NOMO-1 treated with DMSO at 0.1 percent for 48 hours (cell line): ENCODE measurements at regions not wholly inside any gene's neighbourhood (a gene's known extent, or its start where the extent isn't known, plus 50 kb on each side); places are given as distances from the start of the nearest gene placed in this dataset.
"Not testable (repeated sequence)": the region's sequence is repeated elsewhere in the genome, so short reads cannot be mapped to it uniquely, and the experiment has no call there.

ENCODE experiments used
- DNase-seq: peaks from one replicate; lab custom pipeline; 2025; ENCODE audit not compliant: unreplicated experiment; lab: John Stamatoyannopoulos, UW

DNA sequence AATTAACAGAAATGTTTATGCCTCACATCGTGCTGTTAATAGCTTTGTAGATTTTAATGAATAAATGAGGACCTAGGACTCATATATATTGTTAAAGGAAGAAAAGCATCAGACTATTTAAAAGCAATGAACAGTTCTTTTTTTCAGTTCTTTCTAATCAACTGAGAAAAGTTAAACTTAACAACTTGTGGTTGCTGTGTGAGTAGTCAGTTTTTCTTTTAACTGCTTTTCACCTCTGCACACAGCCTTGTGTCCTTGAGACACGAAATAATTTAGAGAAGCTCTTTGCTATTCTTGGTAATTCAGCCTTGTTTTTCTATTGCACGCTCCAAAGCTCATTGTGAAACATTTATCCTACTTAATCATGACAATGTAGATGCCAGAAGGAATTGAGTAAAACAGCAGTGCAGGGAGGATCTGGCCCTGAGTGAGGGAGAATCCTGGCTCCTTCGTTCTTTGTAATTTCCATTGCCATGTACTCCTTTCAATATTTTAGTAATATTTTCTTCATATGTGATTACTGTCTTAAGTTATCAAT lies 499.0 kb downstream of the PYDC2 start:
- DNase-seq = no peak

DNA sequence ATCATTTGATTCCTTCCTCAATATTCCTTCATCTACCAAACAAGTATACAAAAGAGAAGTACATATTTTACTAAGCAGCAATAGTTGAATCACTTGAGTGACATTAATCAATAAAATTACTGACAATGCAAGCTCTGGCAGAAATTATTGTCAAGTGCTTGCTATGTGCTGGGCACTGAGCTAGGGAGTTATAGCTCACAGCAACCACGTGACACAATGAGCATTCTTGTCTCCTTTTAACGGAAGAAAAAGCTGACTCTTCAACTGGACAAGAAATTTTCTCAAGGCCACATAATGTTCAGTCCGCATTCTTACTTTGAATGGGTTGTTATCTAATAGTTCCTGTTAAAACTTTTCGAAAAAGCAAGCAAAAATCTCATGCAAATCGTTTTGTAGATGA lies 500.1 kb downstream of the PYDC2 start:
- no peak for DNase-seq

DNA sequence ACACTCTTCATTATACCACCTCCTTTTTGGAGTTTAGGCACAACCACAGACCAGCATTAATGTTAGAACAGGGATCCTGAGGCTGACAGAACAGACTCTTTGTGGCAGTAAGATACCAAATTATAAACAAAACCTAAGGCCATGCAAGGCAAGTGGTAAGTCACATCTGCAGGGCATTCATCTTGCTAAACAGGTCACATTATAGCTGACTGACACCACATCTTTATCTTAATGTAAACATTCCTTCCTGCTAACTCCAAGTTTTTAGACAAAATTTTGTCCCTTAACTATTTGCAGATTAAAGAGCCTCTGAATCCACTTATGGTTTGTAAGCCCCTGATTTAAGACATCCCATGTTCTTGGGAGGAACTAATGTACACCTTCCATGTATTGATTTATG lies 500.6 kb downstream of the PYDC2 start:
- DNase-seq = no peak

DNA sequence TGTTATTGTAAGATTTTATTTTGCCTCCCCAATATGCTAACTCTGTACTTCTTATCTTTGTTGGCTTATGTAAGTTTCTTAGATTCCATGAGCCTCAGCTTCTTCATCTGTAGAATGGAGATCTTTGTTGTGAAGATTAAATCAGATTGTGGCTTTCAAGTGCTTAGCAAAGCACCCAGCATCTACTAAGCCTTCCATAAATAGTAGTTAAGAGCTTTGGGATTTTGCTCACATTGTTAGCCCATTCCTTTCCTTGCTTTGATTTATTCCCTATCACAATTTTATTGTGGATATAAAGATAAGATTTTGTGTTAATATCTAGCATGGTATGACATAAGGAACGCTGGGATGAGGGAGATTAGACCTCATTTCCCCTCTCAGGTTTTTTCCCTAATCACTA lies 501.4 kb downstream of the PYDC2 start:
- no peak for DNase-seq

DNA sequence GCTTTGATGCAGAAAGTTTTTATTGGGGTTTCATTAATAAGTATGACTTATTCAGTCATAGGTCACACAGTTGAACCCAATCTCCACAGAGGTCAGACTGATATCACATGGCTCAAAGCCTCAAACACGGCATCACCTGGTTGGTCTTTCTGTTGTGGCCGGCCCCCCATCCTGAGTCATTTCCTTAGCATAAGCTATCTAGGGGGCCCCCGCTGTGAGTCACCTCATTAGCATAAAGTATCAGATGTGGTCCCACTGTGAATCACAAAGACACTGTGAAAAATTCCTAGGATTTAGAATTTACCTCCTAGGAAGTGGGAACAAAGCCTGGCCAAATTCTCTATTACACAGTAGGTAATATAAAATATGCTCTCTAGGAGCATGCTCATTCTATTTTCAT lies 502.2 kb downstream of the PYDC2 start:
- DNase-seq = no peak

DNA sequence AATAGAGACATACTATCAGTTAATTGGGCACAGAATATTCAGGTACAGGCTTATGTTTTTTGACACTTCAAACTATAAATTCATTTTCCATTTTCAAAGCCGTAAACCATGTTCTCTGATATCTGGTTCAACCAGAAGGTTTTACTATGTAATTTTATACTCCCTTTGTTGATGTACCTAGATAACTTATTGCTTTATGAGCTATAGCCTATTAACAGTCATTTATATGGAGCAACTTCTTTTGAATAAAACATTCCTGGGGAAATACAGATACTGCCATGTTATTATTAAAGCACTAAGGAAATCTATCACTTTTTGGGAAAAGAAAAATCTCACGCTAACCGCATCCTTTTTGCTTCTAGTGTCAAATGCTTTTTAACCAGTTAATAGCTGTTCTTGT lies 505.6 kb downstream of the PYDC2 start:
- no peak for DNase-seq

DNA sequence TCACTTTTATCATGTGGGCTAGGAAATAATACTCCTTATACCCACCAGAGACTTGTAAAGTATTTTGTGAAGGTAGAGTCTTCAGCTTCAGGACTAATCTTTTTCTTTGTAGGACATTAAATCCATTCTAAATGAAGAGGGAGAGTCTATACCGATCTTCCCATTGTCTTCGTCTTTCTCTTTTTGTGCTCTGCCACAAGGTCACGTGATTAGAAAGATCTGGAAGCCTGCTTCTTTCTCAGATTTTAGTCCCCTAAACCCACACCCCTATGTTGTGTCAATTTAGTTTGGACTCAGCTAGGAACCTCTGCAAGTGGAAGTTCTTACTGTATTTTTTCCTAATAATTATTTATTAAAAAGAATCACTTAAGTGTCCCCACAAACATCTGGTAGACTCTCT lies 507.3 kb downstream of the PYDC2 start:
- DNase-seq = no peak

DNA sequence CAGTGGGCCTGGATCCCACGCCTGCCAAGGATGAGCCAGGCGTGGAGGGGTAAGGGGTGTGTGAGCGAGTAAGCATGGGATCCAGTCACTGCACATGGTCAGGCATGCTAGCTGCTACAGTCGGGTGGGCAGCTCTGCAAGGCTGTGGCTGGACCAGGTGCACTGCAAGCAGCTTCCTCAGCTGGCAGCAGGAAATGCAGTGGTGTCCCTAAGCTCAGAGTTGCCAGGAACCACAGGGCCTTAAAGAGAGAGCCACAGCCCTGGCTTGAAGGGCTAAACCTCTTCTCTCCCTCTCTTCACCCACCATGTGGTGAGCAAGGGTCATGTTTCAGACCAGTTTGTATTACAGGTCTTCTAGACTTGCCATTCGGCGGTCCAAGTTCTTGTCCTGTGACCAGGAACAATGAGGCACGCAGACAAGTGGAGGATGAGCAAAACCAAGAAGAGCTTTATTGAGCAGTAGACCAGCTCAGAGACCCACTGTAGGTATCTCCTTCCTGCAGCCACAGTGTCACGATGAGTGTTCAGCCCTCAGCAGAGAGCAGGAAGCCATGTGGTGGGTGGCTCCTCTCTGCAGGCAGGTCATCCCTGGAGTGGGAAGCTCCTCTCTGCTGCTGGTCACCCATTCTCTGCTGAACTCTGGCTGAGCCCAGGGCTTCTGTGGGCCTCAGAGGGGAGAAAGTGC lies 511.9 kb downstream of the PYDC2 start:
- no peak for DNase-seq

DNA sequence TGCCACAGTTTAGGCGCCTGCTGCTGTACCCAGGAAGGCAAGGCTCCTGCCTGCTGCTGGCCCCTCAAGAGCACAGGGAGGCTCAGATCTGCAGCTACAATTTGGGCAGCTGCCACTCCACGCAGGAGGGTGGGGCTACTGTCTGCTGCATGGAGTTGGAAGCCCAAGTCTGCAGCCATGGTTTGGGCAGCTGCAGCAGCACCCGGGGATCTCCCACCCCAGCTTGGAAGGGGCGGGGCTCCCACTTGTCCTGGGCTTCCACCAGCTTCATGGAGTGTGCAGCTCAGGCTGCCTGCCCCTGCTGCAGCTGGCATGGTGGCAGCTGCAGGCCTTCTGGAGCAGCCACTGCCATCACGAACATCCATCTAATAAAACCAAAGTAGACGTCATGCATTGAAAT lies 512.9 kb downstream of the PYDC2 start:
- DNase-seq = no peak

DNA sequence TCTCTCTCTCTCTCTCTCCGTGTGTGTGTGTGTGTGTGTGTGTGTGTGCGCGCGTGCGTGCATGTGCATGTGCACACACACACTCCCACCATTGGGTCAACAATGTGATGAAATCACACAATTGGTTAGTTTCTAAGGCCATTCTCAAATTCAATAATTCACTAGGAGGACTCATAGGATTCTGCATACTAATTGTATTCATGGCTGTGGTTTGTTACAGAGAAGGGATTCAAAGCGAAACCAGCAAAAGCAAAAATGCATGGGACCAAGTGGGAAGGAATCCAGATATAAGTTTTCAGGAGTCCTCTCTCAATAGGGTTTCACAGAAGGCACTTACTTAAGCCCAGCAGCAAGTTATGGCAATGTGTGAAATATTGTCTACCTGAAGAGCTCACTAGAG lies 515.0 kb downstream of the PYDC2 start:
- DNase-seq = no peak

DNA sequence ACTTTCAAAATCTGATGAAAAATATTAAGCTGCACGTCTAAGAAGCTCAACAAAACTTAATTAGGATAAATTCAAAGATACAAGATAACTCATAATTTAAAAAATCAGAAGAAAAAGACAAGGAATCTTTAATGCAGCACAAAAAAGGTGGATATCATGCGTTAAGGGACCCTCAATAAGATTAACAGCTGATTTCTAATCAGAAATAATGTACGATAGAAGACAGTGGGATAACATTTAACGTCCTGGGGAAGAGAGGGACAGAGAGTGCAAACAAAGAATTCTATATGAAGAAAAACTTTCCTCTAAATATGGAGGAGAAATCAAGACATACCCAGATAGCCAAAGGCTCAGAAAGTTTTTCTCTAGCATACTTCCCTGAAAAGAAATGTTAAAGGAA lies 519.5 kb downstream of the PYDC2 start:
- DNase-seq = no peak

DNA sequence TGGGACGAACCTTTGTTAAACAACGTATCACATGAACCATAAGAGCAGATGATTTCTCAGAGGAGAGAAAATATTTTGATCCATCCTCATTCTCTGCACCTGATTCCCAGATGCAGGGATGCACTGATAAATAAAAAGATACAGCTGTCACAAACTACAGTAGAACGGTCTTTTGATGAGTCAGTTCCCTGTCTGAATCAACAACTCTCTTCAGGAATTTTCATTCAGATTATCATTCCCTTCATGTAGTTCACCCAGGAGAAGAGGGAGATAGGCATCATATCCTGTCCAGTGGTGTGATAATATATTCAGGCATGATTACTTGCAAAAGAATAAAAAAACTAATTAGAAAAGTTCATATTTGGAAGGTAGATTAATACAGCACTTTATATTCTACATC lies 521.5 kb downstream of the PYDC2 start:
- no peak for DNase-seq

DNA sequence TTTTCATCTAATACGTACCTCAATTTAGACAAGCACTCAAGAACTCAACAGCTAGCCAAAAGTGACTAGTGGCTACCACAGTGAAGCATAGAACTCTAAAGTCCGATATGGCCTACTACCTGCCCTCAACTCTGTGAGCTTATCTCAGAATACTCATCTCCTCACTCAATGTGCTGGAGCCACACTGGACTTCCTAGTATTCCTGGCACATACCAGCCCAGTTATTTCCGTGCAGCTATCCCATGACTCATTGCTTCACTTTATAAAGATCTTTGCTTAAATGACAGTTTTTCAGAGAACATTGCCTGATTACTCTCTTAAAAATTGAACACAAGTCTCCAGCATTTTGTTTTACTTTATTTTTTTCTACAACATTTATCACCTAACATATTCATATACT lies 524.7 kb downstream of the PYDC2 start:
- DNase-seq = no peak

DNA sequence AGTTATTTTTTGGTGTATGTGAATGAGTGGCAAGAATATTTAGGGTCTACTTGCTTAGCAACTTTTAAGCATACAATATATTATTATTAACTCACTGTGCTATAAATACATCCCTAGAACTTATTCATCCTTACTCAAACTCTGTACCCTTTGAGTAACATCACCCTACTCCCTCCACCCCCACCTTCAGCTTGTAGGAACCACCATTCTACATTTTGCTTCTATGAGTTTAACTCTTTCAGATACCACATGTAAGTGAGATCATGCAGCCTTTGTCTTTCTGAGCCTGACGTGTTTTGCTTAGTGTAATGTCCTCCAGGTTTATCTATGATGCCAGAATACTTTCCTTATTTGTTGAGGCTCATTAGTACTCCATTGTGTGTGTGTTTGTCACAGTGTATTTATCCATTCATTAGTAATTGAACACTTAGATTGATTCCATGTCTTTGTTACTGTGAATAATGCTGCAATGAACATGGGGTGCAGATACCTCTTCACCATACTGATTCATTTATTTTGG lies 526.9 kb downstream of the PYDC2 start:
- DNase-seq = no peak

DNA sequence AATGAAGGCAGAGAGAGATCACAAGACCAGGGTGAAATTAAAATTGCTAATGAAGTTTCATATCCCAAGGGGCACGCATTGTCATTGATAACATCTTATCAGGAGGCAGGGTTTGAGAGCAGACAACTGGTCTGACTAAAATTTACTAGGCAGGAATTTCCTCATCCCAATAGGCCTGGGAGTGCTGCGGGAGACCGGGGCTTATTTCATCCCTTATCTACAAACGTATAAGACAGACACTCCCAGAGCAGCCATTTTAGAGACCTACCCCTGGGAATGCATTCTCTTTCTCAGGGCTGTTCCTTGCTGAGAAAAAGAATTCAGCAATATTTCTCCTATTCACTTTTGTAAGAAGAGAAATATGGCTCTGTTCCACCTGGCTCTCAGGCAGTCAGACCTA lies 533.0 kb downstream of the PYDC2 start:
- DNase-seq = not testable (repeated sequence)

DNA sequence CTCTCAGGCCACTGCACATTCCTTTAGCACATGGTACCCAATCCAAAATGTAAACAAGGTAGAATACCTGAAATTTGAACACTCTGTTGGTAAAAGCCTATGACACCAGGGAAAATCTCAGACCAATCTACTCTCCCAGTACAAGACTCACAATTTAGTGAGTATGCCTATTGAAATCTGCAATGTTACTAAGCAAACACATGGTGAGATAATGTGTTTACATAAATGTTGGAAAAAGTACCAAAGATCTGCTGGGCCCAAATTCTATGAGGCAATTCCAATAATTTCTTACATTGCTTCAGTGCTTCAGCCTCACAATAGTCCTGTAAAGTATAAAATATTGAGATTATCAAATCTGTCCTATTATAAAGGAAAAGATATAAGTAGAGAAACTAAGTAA lies 536.1 kb downstream of the PYDC2 start:
- DNase-seq = no peak

DNA sequence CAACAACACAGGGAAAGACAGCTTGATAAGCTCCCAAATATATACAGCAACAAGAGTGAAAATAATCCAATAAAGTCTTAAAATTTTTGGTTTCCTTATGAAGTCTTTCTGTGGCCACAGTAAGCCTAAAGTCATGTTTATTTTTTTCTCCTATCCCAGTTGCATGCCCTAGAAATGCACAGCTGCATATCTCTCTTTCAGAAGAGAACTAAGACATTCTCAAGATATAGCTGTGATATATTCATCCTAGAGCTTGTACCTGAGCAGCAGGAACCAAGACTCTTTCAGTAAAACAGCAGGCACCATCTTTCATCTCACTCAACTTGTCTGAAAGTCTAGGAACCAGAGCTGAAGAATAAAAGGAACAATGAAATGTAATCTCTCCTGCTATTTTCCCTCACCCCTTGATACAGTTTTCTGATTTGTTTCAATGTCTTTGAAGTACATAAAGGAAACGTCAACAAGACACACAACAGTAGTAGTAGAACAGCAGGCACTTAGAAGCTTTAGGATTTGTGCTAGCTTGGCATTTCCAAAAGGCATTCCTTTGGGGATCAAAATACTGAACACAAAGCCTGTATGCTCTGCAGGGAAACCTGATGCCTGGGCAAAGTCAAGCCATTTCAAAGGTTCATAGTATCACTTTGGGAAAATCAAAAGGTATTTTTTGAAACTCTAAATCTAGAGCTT lies 536.8 kb downstream of the PYDC2 start:
- no peak for DNase-seq

DNA sequence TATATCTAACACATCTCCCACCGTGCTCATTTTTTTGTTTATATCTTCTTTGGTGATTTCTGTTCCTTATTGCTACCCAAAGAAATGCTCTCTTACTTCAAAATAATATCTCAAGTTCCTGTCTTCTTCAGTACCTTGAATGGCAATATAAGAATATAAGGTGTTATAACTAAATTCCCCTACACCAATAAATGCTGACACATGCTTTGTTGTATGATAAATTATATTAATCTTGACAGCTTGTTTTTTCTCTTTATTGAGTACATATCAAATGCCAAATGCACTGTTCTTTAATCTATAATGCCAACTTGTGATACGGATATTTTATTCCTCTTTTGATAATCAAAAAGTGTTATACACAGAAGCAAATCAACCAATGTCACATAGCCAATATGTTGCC lies 540.3 kb downstream of the PYDC2 start:
- no peak for DNase-seq

DNA sequence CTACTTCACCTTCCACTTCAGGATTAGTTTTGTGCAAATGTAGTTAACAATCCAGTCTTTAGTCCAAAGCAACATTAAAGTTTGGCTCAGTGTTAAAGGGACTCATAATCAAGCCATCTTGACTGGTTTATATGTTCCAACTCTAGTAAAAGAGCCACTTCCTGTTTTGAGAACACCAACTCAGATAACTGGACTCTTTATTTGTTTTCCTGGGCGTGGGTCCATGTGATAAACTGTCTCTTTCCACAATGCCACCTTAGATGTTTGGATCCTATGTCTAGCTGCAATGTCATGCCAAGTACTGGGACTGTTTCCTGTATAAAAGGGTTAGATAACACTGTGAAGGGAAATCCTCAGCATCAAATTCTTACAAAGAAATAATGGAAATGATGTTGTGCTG lies 545.0 kb downstream of the PYDC2 start:
- no peak for DNase-seq

DNA sequence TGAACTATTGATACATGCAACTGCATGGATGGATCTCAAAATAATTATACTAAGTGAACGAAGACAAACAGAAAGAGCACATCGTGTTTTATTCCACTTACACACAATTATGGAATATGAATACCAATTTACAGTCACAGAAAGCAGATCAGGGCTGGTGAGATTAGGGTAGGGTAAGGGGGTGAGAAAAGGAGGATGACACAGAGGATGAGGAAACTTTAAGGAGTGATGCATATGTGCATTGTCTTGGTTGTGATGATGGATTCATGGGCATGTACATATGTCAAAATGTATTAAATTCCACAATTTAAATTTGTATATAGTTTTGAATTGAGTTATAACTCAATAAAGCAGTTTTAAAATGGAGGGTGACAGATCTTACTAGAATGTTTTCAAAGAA lies 548.9 kb downstream of the PYDC2 start:
- DNase-seq = no peak

DNA sequence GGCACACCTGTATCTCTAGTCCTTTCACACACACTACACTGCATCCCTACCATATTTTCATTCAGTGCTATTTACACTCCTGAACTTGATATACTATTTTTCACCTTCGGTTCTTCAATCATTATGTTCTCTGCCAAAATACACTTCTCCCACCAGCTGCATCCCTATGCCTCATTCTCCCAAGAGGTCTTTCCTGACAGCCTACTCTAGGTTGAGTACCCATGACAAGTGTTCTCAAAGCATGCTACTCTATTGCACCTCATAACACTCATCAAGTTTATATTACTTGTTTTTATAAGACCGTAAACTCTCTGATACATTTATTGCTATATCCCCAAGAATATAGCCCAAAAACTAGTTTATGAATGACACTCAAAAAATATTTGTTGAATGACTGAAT lies 549.5 kb downstream of the PYDC2 start:
- DNase-seq = no peak

DNA sequence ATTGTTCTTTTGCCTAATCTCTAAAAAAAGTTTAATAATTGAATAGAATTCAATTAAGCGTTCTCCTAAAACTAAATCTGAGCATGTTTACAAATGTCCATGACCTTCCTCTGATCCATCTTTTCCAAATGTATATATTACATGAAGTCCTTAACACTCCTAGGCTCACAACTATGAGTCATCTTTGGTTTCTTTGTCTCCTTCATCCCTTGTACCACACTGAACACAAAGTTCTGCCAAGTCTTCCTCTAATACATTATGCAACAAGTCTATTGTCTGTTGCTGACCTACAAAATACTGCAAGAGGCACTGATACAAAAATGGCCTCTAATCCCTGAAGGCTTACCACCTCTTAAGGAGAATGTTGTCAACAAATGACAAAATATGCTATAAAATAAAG lies 550.2 kb downstream of the PYDC2 start:
- no peak for DNase-seq

DNA sequence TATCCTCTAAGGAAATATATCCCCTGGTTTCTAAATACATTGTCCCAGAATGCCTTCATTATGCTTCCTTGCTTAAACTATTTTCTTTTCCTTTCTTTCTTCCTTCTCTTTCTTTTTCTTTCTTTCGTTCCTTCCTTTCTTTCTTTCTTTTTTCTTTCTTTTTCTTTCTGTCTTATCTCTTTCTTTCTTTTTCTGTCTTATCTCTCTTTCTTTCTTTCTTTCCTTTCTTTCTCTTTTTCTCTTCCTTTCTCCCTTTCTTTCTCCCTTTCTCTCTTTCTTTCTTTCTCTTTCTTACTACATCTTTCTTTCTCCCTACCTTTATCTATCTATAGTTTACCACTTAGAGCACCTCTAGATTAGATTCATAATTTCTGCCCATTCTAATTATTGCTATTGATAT lies 552.1 kb downstream of the PYDC2 start:
- DNase-seq = no peak
